ENCODE measurements at regions not wholly inside any gene's neighbourhood (a gene's known extent, or its start where the extent isn't known, plus 50 kb on each side); places are given as distances from the start of the nearest gene placed in this dataset.

GRCh38 chr2:51693640-51694039, 661.7 kb upstream of the NRXN1 start:
- no peak for DNase-seq

DNA sequence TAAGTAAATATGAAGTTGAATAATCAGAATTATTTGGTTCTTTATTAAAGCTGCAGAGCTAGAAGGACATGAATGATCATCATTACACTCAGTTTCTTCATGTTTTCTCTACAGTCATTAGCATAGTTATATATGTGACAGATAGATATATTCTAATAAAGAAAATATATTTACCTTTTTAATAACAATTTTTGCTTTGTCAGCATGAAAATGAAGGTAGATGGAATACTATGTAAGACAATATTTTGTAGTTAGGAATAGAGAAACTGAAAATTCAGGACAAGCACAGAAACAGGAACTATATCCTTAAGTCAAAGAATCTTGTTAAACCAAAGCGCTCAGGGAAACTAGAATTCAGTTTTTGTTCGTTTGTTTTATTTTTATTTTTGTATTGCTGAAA, 649.9 kb upstream of the NRXN1 start:
- no peak for DNase-seq

- no peak for DNase-seq
Observed at GRCh38 chr2:51673628-51674027, 641.7 kb upstream of the NRXN1 start.

- DNase-seq = no peak
Observed at GRCh38 chr2:51667679-51668078, 635.7 kb upstream of the NRXN1 start.

GRCh38 chr2:51662187-51662586, 630.3 kb upstream of the NRXN1 start:
- DNase-seq = no peak

DNA sequence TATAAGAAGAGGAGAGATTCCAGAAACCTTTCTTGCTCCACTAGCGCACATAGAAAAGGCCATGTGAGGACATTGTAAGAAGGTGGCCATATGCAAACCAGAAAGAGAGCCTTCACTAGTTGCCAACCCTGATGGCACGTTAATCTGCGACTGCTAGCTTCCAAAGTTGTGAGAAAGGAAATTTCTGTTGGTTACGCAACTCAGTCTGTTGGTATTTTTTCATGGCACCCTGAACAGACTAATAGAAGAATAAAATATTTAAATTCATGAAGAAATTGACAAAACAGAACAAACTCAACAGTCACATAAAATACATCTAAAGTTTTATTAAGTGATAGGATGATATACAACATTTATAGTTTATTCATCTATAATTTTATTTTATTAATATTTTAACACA, 625.9 kb upstream of the NRXN1 start:
- no peak for DNase-seq

- DNase-seq = no peak
Observed at GRCh38 chr2:51650769-51651168, 618.8 kb upstream of the NRXN1 start.

GRCh38 chr2:51649366-51649765, 617.4 kb upstream of the NRXN1 start:
- DNase-seq = no peak

- no peak for DNase-seq
Observed at GRCh38 chr2:51638811-51639210, 606.9 kb upstream of the NRXN1 start.

GRCh38 chr2:51633073-51633472, 601.1 kb upstream of the NRXN1 start:
- no peak for DNase-seq

DNA sequence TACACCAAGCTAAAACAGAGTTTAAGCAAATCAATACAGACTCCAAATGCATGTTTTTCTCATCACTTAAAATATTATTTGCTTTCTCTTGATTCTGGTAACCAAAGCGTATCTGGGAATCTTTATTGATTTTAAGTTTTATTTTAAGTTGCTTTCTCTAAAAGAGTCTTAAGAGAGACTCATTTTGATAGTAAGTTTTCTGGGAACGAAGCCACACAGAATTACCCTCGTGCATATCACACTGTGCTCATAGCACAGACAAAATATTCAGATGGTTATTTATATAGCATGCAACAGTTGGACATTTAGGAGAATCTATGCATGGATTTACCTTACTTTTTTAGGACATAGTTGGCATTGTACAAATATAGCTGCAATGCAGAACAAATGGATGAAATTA, 597.5 kb upstream of the NRXN1 start:
- DNase-seq = no peak

- DNase-seq = no peak
Observed at GRCh38 chr2:51628917-51629316, 597.0 kb upstream of the NRXN1 start.

GRCh38 chr2:51624995-51625394, 593.1 kb upstream of the NRXN1 start:
- no peak for DNase-seq

DNA sequence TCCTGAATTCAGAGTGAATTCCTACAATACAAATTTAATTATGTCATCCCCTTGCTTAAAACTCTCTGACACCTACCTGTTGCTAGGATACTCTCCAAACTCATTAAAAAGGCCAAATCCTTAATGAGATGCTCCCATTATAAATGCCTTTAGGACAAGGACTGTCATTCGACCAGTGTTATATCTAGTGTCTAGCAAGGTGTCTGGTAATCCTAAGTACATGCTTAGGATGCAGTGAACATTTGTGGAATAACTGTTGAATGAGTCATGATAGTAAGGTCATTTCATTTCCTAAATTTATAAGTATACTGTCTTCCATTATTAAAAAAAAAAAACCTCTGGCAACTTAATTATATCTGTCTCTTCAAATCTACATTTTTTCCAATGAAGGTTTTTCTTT, 588.9 kb upstream of the NRXN1 start:
- DNase-seq = no peak

GRCh38 chr2:51619961-51620360, 588.0 kb upstream of the NRXN1 start:
- DNase-seq = no peak

DNA sequence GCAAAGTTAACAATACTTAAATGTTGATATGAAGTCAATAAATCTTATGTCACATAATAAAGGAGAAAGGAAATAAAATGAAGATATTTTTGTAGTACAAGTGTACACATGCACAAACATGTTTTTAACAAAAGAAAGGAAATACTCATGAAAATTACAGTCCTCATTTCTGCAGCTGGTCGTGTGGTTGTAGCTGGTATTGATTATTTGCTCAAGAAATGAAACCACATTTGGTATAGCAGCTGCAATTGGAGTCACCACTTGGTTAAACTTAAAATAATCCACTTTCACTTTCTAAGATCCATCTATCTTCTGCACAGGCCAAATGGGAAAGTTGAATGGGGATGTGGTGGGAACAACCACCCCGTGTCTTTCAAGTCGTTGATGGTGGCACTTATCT, 580.5 kb upstream of the NRXN1 start:
- no peak for DNase-seq

DNA sequence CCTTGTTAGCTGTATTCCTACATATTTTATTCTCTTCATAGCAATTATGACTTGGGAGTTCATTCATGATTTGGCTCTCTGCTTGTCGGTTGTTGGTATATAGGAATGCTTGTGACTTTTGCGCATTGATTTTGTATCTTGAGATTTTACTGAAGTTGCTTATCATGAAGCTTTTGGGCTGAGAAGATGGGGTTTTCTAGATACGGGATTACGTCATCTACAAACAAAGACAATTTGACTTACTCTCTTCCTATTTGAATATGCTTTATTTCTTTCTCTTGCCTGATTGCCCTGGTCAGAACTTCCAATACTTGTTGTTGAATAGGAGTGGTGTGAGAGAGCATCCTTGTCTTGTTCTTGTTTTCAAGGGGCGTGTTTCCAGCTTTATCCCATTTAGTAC, 569.8 kb upstream of the NRXN1 start:
- DNase-seq = no peak

GRCh38 chr2:51597086-51597485, 565.2 kb upstream of the NRXN1 start:
- DNase-seq = no peak

- no peak for DNase-seq
Observed at GRCh38 chr2:51595836-51596235, 563.9 kb upstream of the NRXN1 start.

- no peak for DNase-seq
Observed at GRCh38 chr2:51581636-51582267, 549.8 kb upstream of the NRXN1 start.

DNA sequence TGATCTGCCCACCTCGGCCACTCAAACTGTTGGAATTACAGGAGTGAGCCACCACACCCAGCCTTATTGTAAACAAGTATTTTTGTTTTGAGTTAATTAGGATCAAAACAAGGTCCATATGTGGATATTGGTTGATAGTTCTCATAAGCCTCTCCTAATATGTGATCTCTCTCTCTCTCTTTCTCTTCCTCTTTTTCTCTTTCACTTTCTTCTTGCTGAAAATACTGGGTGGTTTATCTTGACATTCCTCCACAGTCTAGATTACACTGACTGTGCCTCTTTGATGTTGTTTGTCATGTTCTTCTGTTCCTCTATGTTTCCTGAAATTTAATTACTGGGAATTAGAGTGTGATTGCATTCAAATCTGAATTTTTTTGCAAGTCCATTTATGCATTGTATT, 547.5 kb upstream of the NRXN1 start:
- DNase-seq = no peak

DNA sequence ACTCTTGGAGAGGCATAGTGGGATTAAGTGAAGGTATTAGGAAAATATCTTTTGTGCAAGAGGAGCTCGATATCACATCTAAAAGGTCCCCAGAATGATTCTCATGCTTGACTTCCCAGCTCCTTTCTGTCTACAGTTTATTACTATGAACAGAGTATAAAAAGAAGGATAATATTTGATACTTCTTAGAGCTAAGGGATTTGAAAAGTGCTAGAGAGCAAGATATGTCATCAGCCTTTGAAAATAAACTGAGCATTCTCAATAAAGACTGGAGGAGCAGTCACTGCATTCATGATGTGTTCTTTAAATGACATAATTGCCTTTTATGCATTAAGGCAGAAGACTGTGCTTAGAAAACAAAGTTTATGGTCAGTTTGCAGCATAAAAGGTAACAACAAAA, 543.2 kb upstream of the NRXN1 start:
- no peak for DNase-seq

GRCh38 chr2:51559026-51559425, 527.1 kb upstream of the NRXN1 start:
- no peak for DNase-seq

- no peak for DNase-seq
Observed at GRCh38 chr2:51553476-51553875, 521.5 kb upstream of the NRXN1 start.

Measured in hypothalamus (tissue), 51 donors.